ENCODE measurements at regions not wholly inside any gene's neighbourhood (a gene's known extent, or its start where the extent isn't known, plus 50 kb on each side); places are given as distances from the start of the nearest gene placed in this dataset.

DNA sequence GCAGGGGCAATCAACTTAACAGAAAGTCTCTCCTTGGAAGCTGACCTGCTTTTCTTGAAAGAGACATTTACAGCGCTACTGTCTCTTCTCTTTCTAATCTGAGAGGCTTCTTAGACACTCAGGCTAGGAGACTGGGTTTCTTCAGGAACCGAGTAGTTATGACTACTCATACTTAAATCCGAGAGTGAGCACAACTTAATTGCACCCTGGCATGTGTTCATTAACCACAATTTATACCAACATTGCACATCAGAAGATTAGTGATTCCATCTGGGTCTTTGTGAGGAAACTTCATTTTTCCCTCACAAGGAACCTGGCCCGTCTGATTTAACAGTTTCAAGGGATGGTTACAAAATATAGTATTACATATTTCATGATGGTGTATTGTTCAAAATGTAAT lies 176.9 kb downstream of the UBE2E3 start:
- Mint-ChIP-seq H3K9me3 (no peaks in the 10 kb centered on the region), H3K27ac (no peak overlapping the region), H3K4me1 (ENCODE audit: low read depth) (no peaks in the 10 kb centered on the region), H3K27me3 (ENCODE audit: insufficient read depth) (no peaks in the 10 kb centered on the region), H3K36me3 (ENCODE audit: low read depth) (no peaks in the 10 kb centered on the region), H3K4me3 (no peak overlapping the region)
- DNase-seq = no peak
- no peak for TF ChIP-seq CTCF (IDR thresholded peaks at IDR 0.05)

DNA sequence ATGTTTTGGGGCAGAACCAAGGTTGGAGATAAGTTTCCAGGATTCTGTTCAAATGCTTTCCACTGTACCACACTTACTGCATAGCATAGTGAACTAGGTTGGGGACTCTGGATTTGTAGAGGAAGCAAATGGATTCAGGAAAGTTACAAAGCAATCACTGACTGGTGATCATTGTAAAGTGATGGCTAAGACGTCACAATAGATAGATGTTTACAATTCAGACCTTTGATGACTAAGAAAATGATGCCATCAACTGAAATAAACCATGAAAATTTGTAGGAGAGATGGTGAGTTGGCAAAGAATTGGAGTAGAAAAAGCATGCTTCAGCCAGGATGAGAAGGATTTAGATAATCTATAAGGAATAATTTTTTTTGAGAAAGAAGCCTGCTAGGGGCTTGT lies 178.0 kb downstream of the UBE2E3 start:
- no peak for DNase-seq
- no peaks in the 10 kb centered on the region for H3K9me3 Mint-ChIP-seq
- no peak for TF ChIP-seq CTCF (IDR thresholded peaks at IDR 0.05)

GRCh38 chr2:181161615-181162014 lies 181.2 kb downstream of the UBE2E3 start:
- Mint-ChIP-seq H3K27ac (no peak overlapping the region), H3K4me3 (no peak overlapping the region), H3K36me3 (ENCODE audit: low read depth) (no peaks in the 10 kb centered on the region; the same call in 1 of the 2 replicates), H3K27me3 (ENCODE audit: insufficient read depth) (no peaks in the 10 kb centered on the region), H3K9me3 (no peaks in the 10 kb centered on the region), H3K4me1 (ENCODE audit: low read depth) (no peaks in the 10 kb centered on the region)
- DNase-seq = no peak
- no peak for TF ChIP-seq CTCF (IDR thresholded peaks at IDR 0.05)

More for the DNA sequence above, 178.0 kb downstream of the UBE2E3 start:
- Mint-ChIP-seq H3K4me1 (ENCODE audit: low read depth) (no peaks in the 10 kb centered on the region), H3K4me3 (no peak overlapping the region), H3K27me3 (ENCODE audit: insufficient read depth) (no peaks in the 10 kb centered on the region), H3K27ac (no peak overlapping the region), H3K36me3 (ENCODE audit: low read depth) (no peaks in the 10 kb centered on the region)

DNA sequence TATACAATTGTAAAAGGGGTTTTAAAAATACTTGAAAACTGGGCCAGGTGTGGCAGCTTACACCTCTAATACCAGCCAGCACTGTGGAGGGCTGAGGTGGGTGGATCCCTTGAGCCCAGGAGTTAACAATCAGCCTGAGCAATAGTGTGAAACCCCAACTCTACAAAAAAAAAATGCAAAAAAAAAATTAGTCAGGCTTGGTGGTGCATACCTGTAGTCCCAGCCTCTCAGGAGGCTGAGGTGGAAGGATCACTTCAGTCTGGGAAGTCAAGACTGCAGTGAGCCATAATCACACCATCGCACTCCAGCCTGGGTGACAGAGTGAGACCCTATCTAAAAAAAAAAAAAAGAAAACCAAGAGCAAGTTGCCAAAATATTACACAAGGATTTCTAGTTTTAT lies 182.7 kb downstream of the UBE2E3 start:
- Mint-ChIP-seq H3K4me1 (ENCODE audit: low read depth) (no peaks in the 10 kb centered on the region), H3K36me3 (ENCODE audit: low read depth) (no peaks in the 10 kb centered on the region; the same call in 1 of the 2 replicates), H3K9me3 (no peaks in the 10 kb centered on the region), H3K27me3 (ENCODE audit: insufficient read depth) (no peaks in the 10 kb centered on the region), H3K4me3 (no peak overlapping the region), H3K27ac (no peak overlapping the region)
- no peak for DNase-seq
- TF ChIP-seq CTCF (IDR thresholded peaks at IDR 0.05) = no peak

DNA sequence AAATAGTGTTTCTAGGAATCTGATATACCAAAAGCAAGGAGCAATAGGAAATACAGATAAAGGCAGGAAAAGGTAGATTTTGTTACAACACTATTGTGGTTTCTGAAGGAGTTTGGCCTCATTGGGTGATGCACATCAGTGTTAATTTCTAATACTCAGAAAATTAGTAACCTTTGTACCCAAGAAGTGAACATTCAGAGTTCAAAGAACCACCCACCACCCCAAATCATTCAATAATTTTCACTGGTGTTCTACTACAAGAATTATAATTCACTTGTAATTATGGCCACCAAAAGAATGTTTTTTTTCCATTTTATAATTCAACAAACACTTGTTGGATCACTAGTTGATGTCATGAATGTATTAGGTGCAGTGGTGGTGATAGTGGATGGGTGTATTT lies 183.3 kb downstream of the UBE2E3 start:
- Mint-ChIP-seq H3K27ac (no peak overlapping the region), H3K27me3 (ENCODE audit: insufficient read depth) (no peaks in the 10 kb centered on the region), H3K9me3 (no peaks in the 10 kb centered on the region), H3K4me3 (no peak overlapping the region), H3K36me3 (ENCODE audit: low read depth) (no peaks in the 10 kb centered on the region; the same call in 1 of the 2 replicates), H3K4me1 (ENCODE audit: low read depth) (no peaks in the 10 kb centered on the region)
- DNase-seq = no peak
- TF ChIP-seq CTCF (IDR thresholded peaks at IDR 0.05) = no peak

DNA sequence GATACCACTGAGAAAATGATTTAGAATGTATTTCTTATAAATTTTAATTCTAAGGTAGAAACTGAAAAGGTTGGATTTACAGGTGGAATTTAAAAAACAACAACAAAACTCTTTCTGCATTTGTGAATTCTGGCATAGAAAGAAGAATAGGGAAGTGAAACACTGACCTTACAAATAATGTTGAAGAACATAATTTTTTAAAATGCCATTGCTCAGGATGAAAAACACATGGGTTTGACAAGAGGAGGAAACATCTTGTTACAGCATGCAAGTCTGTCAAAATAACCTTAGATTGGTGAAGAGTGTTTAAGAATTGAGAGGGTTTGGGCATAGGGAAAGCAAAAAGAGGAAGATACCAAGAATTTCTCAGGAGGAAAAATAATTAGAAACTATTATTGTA lies 184.3 kb downstream of the UBE2E3 start:
- Mint-ChIP-seq H3K27me3 (ENCODE audit: insufficient read depth) (no peaks in the 10 kb centered on the region), H3K9me3 (no peaks in the 10 kb centered on the region), H3K4me1 (ENCODE audit: low read depth) (peaks cover 6% of the 10 kb centered on the region), H3K27ac (no peak overlapping the region), H3K36me3 (ENCODE audit: low read depth) (no peaks in the 10 kb centered on the region; the same call in 1 of the 2 replicates), H3K4me3 (no peak overlapping the region)
- DNase-seq = no peak
- no peak for TF ChIP-seq CTCF (IDR thresholded peaks at IDR 0.05)
